ENCODE measurements at regions not wholly inside any gene's neighbourhood (a gene's known extent, or its start where the extent isn't known, plus 50 kb on each side); places are given as distances from the start of the nearest gene placed in this dataset.

DNA sequence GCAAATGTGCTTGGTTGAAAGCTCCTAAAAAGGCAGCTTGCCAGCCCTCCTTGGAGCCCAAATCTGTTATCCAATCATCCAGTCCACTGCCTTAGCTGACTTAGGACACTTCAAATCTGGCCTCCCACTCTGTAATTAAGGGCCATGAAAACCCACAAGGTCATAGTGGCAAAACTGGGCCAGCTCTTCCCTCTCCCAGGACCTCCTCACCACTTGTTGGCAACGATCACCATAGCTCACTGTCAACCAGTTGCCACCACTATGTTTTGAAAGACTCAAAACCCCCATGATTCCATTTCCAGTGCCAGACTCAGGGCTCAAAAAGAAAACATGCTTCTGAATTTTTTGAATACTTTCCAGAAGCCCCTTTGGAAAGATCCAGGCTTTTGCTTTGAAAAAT lies 107.5 kb downstream of the NREP start:
- no peak for TF ChIP-seq FOS (IDR thresholded peaks at IDR 0.05; ENCODE audit: low read depth, low read length)
- TF ChIP-seq, protein P1, sequence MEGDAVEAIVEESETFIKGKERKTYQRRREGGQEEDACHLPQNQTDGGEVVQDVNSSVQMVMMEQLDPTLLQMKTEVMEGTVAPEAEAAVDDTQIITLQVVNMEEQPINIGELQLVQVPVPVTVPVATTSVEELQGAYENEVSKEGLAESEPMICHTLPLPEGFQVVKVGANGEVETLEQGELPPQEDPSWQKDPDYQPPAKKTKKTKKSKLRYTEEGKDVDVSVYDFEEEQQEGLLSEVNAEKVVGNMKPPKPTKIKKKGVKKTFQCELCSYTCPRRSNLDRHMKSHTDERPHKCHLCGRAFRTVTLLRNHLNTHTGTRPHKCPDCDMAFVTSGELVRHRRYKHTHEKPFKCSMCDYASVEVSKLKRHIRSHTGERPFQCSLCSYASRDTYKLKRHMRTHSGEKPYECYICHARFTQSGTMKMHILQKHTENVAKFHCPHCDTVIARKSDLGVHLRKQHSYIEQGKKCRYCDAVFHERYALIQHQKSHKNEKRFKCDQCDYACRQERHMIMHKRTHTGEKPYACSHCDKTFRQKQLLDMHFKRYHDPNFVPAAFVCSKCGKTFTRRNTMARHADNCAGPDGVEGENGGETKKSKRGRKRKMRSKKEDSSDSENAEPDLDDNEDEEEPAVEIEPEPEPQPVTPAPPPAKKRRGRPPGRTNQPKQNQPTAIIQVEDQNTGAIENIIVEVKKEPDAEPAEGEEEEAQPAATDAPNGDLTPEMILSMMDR (conservative IDR thresholded peaks at IDR 0.05; ENCODE audit: low read depth, low read length) = no peak

Data from IMR-90 (cell line).